GM12878 (cell line): ENCODE measurements at regions not wholly inside any gene's neighbourhood (a gene's known extent, or its start where the extent isn't known, plus 50 kb on each side); places are given as distances from the start of the nearest gene placed in this dataset.

Source experiments
- EP300 ChIP-seq, 2 experiments: fragments of 150-350 bp in 1 of 2; IDR thresholded peaks; 2 replicates each; pipeline ENCODE4 v1.6.1; 2011 to 2012; ENCODE audit warnings: low read depth in 2 of 2, low read length in 2 of 2, borderline replicate concordance in 1 of 2, improper control_type of control experiment in 1 of 2, inconsistent platforms in 1 of 2; ENCODE audit not compliant: control insufficient read depth in 1 of 2
- EZH2 ChIP-seq: IDR thresholded peaks from 2 replicates; pipeline ENCODE4 v1.6.1; 2012; ENCODE audit warnings: low read depth, mild to moderate bottlenecking, control low read depth, inconsistent platforms, low read length, borderline replicate concordance; ENCODE audit not compliant: control insufficient read depth
- FOS ChIP-seq: IDR thresholded peaks from 3 replicates; pipeline ENCODE4 v1.6.1; 2011; ENCODE audit warnings: borderline replicate concordance; ENCODE audit not compliant: insufficient read length; ENCODE audit errors: extremely low read depth
- HDAC2 ChIP-seq: fragments of 200-600 bp; sonication (generic); IDR thresholded peaks from 2 replicates; pipeline ENCODE4 v1.6.1; 2017
- NFIC ChIP-seq: IDR thresholded peaks from 2 replicates; pipeline ENCODE4 v1.6.1; 2012; ENCODE audit warnings: low read depth, mild to moderate bottlenecking, inconsistent platforms, low read length, moderate library complexity
- POLR2AphosphoS2 ChIP-seq: IDR thresholded peaks from 2 replicates; pipeline ENCODE4 v1.6.1; 2011; ENCODE audit warnings: low read depth, mild to moderate bottlenecking, low read length, improper control_type of control experiment, moderate library complexity
- POLR2AphosphoS5 ChIP-seq: IDR thresholded peaks from 2 replicates; pipeline ENCODE4 v1.6.1; 2011; ENCODE audit warnings: mild to moderate bottlenecking, low read length, inconsistent platforms
- ZBTB33 ChIP-seq: fragments of 450-650 bp; IDR thresholded peaks from 2 replicates; pipeline ENCODE4 v1.6.1; 2017; ENCODE audit warnings: mild to moderate bottlenecking
- TF ChIP-seq, protein P1 (sequence below), 3 experiments: IDR thresholded peaks in 2 of 3; conservative IDR thresholded peaks in 1 of 3; 2 replicates each; pipeline ENCODE4 v1.5.1; 2011; ENCODE audit warnings: low read depth in 3 of 3, low read length in 3 of 3, mild to moderate bottlenecking in 3 of 3, control low read depth in 2 of 3, moderate library complexity in 2 of 3, inconsistent platforms in 1 of 3, mixed read lengths in 1 of 3; ENCODE audit not compliant: control insufficient read depth in 2 of 3, insufficient read depth in 1 of 3; ENCODE audit errors: extremely low read depth in 1 of 3

DNA sequence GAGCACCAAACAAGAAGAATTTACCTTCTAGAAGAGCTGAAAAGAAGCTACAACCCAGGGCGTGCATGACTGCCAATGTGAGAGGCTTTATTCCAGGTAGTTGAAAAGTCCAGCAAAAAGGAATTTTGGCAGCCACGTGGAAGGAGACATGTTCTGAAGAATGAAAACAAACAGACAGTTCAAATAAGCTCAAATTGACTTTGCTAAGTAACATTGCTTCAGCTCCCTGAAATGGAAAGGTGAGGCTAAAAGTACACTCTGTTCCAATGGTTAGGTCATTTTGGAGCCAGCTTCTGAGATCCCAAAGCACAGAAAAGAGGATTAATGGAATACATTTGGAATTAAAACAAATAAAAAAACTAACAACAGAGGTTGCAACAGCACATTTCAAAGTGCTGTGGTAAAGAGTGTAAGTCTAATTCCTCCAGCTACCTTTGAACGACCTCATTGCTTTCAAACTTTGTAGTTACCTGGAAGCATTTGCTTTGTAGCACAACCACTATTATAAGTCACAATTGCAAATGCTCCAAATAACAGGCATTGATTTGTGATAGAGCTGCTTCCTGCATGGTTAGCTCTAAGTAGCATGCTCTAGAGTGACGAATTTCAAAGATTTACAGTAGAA, 405.3 kb upstream of the EDA2R start:
- TF ChIP-seq, protein P1, sequence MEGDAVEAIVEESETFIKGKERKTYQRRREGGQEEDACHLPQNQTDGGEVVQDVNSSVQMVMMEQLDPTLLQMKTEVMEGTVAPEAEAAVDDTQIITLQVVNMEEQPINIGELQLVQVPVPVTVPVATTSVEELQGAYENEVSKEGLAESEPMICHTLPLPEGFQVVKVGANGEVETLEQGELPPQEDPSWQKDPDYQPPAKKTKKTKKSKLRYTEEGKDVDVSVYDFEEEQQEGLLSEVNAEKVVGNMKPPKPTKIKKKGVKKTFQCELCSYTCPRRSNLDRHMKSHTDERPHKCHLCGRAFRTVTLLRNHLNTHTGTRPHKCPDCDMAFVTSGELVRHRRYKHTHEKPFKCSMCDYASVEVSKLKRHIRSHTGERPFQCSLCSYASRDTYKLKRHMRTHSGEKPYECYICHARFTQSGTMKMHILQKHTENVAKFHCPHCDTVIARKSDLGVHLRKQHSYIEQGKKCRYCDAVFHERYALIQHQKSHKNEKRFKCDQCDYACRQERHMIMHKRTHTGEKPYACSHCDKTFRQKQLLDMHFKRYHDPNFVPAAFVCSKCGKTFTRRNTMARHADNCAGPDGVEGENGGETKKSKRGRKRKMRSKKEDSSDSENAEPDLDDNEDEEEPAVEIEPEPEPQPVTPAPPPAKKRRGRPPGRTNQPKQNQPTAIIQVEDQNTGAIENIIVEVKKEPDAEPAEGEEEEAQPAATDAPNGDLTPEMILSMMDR (IDR thresholded peaks at IDR 0.05 in 2 of 3, conservative IDR thresholded peaks at IDR 0.05 in 1 of 3; ENCODE audit: control insufficient read depth in 2 of 3, extremely low read depth in 1 of 3, insufficient read depth in 1 of 3, low read depth in 3 of 3, low read length in 3 of 3) = no peak
- TF ChIP-seq FOS = no peak
- no peak for TF ChIP-seq POLR2AphosphoS5
- no peak for TF ChIP-seq EZH2
- no peak for TF ChIP-seq NFIC
- TF ChIP-seq EP300 (IDR thresholded peaks at IDR 0.05; ENCODE audit: borderline replicate concordance in 1 of 2, control insufficient read depth in 1 of 2, low read depth in 2 of 2, low read length in 2 of 2) = no peak
- no peak for TF ChIP-seq POLR2AphosphoS2
- no peak for TF ChIP-seq ZBTB33
- TF ChIP-seq HDAC2 = no peak
